Ishikawa (cell line): ENCODE measurements at regions not wholly inside any gene's neighbourhood (a gene's known extent, or its start where the extent isn't known, plus 50 kb on each side); places are given as distances from the start of the nearest gene placed in this dataset.

Source experiments
- CEBPB ChIP-seq: IDR thresholded peaks from 2 replicates; pipeline ENCODE4 v1.6.1; 2012
- CREB1 ChIP-seq: IDR thresholded peaks from 2 replicates; pipeline ENCODE4 v1.6.1; 2012; ENCODE audit warnings: low read depth
- EGR1 ChIP-seq: IDR thresholded peaks from 2 replicates; pipeline ENCODE4 v1.6.1; 2012
- EP300 ChIP-seq: IDR thresholded peaks from 2 replicates; pipeline ENCODE4 v1.6.1; 2012; ENCODE audit warnings: borderline replicate concordance
- FOXM1 ChIP-seq: IDR thresholded peaks from 2 replicates; pipeline ENCODE4 v1.6.1; 2012; ENCODE audit warnings: low read depth, borderline replicate concordance
- NFIC ChIP-seq: IDR thresholded peaks from 2 replicates; pipeline ENCODE4 v1.6.1; 2012
- RAD21 ChIP-seq: IDR thresholded peaks from 2 replicates; pipeline ENCODE4 v1.6.1; 2012; ENCODE audit warnings: low read depth
- TAF1 ChIP-seq: IDR thresholded peaks from 2 replicates; pipeline ENCODE4 v1.6.1; 2012; ENCODE audit warnings: low read depth, mild to moderate bottlenecking
- TCF12 ChIP-seq: IDR thresholded peaks from 2 replicates; pipeline ENCODE4 v1.6.1; 2012; ENCODE audit warnings: low read depth
- TEAD4 ChIP-seq: IDR thresholded peaks from 2 replicates; pipeline ENCODE4 v1.6.1; 2012
- YY1 ChIP-seq: IDR thresholded peaks from 2 replicates; pipeline ENCODE4 v1.6.1; 2012; ENCODE audit warnings: low read depth
- ZBTB7A ChIP-seq: IDR thresholded peaks from 2 replicates; pipeline ENCODE4 v1.6.1; 2012; ENCODE audit warnings: low read depth
- TF ChIP-seq, protein P1 (sequence below): IDR thresholded peaks from 2 replicates; pipeline ENCODE4 v1.6.1; 2012
- TF ChIP-seq, protein P2 (sequence below): IDR thresholded peaks from 2 replicates; pipeline ENCODE4 v1.6.1; 2012
- TF ChIP-seq, protein P3 (sequence below): IDR thresholded peaks from 2 replicates; pipeline ENCODE4 v1.6.1; 2012; ENCODE audit warnings: low read depth, mild to moderate bottlenecking

DNA sequence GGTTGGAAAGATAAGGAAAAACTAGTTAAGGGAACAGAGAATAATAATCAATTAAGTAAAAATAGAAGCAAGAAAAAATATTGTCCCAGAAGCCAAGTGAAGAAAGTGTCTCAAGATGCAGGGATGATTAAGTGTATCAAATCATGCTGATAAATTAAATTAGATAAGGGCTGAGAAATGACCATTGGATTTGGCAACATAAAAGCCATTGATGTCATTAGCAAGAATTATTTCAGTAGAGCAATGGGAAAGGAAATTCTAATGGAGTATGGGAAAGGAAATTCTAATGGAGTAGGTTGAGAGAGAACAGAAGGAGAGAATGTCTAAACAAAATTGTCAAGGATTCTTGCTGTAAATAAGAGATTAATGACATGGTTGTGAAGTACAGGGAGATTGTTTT lies 146.8 kb downstream of the TFAP2B start:
- no peak for TF ChIP-seq NFIC
- TF ChIP-seq, protein P1, sequence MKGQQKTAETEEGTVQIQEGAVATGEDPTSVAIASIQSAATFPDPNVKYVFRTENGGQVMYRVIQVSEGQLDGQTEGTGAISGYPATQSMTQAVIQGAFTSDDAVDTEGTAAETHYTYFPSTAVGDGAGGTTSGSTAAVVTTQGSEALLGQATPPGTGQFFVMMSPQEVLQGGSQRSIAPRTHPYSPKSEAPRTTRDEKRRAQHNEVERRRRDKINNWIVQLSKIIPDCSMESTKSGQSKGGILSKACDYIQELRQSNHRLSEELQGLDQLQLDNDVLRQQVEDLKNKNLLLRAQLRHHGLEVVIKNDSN, result no peak
- no peak for TF ChIP-seq EGR1
- TF ChIP-seq YY1, result no peak
- no peak for TF ChIP-seq EP300
- TF ChIP-seq, protein P2, sequence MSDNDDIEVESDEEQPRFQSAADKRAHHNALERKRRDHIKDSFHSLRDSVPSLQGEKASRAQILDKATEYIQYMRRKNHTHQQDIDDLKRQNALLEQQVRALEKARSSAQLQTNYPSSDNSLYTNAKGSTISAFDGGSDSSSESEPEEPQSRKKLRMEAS, result no peak
- TF ChIP-seq RAD21, result no peak
- TF ChIP-seq CREB1, result no peak
- TF ChIP-seq CEBPB, result no peak
- no peak for TF ChIP-seq ZBTB7A
- no peak for TF ChIP-seq FOXM1
- TF ChIP-seq TCF12, result no peak
- no peak for TF ChIP-seq TAF1
- TF ChIP-seq TEAD4, result no peak
- TF ChIP-seq, protein P3, sequence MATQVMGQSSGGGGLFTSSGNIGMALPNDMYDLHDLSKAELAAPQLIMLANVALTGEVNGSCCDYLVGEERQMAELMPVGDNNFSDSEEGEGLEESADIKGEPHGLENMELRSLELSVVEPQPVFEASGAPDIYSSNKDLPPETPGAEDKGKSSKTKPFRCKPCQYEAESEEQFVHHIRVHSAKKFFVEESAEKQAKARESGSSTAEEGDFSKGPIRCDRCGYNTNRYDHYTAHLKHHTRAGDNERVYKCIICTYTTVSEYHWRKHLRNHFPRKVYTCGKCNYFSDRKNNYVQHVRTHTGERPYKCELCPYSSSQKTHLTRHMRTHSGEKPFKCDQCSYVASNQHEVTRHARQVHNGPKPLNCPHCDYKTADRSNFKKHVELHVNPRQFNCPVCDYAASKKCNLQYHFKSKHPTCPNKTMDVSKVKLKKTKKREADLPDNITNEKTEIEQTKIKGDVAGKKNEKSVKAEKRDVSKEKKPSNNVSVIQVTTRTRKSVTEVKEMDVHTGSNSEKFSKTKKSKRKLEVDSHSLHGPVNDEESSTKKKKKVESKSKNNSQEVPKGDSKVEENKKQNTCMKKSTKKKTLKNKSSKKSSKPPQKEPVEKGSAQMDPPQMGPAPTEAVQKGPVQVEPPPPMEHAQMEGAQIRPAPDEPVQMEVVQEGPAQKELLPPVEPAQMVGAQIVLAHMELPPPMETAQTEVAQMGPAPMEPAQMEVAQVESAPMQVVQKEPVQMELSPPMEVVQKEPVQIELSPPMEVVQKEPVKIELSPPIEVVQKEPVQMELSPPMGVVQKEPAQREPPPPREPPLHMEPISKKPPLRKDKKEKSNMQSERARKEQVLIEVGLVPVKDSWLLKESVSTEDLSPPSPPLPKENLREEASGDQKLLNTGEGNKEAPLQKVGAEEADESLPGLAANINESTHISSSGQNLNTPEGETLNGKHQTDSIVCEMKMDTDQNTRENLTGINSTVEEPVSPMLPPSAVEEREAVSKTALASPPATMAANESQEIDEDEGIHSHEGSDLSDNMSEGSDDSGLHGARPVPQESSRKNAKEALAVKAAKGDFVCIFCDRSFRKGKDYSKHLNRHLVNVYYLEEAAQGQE, result no peak

DNA sequence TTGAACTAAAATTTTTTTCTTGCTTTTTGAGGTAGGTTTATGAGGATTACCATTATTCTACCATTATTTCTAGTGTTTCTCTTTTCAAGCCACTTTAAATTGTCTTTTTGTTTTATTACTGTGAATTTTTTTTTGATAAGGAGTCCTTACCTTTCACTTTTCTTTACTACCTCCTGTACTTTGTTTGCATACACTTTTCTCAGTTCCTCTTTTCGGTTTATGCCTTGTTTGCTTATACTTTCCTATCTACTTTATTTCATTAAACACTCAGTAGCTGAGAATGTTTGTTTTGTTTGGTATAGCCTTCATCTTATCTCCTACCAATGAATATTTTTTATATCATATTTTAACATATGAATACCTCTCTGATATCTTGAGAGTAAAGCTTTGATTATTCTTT lies 147.9 kb downstream of the TFAP2B start:
- no peak for TF ChIP-seq TAF1
- TF ChIP-seq FOXM1, result no peak
- no peak for TF ChIP-seq CEBPB
- no peak for TF ChIP-seq NFIC
- TF ChIP-seq, protein P3, result no peak
- TF ChIP-seq, protein P2, result no peak
- TF ChIP-seq TCF12, result no peak
- TF ChIP-seq CREB1, result no peak
- TF ChIP-seq EGR1, result no peak
- TF ChIP-seq YY1, result no peak
- TF ChIP-seq EP300, result no peak
- no peak for TF ChIP-seq RAD21
- no peak for TF ChIP-seq ZBTB7A
- TF ChIP-seq TEAD4, result no peak
- TF ChIP-seq, protein P1, result no peak

DNA sequence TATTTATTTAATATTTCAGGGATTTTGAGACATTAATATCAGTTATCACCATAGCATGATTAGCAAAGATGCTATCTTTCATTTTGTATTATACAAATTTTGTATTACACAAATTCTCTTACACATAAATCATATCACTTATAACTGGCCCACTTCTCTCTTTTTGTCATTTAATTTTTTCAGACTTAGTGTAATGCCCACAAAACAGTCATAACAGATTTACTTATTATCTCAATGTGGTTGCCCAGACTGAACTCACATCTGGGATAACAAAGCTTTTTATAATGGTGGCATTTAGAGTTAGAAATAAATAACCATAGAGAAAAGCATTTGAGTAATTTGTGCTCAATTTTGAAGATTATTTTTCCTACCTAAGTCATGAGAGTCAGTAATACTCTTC lies 148.3 kb downstream of the TFAP2B start:
- TF ChIP-seq CREB1 (no peak), CEBPB (no peak), YY1 (no peak), EGR1 (no peak), RAD21 (no peak), TAF1 (no peak), ZBTB7A (no peak), TCF12 (no peak), TEAD4 (no peak), FOXM1 (no peak), NFIC (no peak), EP300 (no peak)
- TF ChIP-seq, protein P2, result no peak
- TF ChIP-seq, protein P3, result no peak
- TF ChIP-seq, protein P1, result no peak

DNA sequence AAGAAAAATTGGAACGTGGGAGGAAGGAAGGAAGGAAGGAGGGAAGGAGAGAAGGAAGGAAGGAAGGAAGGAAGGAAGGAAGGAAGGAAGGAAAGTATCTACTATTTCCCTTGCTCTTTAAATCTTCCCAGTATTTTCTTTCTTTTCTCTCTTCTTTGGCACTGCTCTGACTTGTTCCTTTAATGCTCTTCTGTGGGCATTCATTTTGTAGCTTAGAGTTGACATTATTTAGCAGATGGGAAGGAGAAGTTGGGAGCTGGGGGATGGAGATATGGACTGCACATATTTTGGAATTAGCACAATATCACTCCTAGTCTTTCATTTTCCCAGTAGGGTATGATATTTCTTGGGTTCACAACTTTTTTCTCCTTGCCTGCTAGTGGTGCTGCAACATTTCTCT lies 152.2 kb downstream of the TFAP2B start:
- TF ChIP-seq RAD21 (no peak), TCF12 (no peak), EP300 (no peak), CEBPB (no peak), TEAD4 (no peak), EGR1 (no peak), CREB1 (no peak), ZBTB7A (no peak)
- TF ChIP-seq, protein P2, result no peak
- TF ChIP-seq, protein P1, result no peak
- TF ChIP-seq, protein P3, result no peak
